GM12892 (cell line): ENCODE measurements at regions not wholly inside any gene's neighbourhood (a gene's known extent, or its start where the extent isn't known, plus 50 kb on each side); places are given as distances from the start of the nearest gene placed in this dataset.

Source experiments
- POLR2A ChIP-seq: IDR thresholded peaks from 2 replicates; pipeline ENCODE4 v1.6.1; 2011; ENCODE audit warnings: low read depth, low read length, control low read depth
- POLR2AphosphoS5 ChIP-seq: IDR thresholded peaks from 2 replicates; pipeline ENCODE4 v1.6.1; 2011; ENCODE audit warnings: low read depth, low read length, control low read depth
- TAF1 ChIP-seq: IDR thresholded peaks from 2 replicates; pipeline ENCODE4 v1.6.1; 2011; ENCODE audit warnings: low read depth, mild to moderate bottlenecking, control low read depth, low read length, borderline replicate concordance

DNA sequence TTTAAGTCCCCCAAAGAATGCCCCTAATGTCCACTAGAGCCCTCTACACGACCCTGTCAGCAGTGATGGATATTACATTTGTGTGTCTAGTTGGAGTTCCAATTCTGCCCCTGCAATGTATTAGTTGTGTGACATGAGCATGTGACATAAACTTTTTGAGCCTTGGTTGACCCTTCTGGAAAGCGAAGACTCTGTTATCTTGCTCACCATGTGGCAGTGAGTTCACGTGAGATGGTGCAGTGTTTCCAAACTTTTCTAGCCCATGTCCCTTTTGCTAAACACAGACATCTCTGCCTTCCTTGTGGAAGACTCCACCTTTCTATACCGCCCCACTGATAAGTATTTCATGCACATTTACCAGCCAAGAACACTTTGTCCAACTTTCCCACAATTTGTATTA lies 87.0 kb upstream of the BOD1 start:
- TF ChIP-seq POLR2A: no peak
- no peak for TF ChIP-seq TAF1
- TF ChIP-seq POLR2AphosphoS5: no peak
